Suppressor macrophage treated with lipopolysaccharide for 1 hour (primary cell): ENCODE measurements at regions not wholly inside any gene's neighbourhood (a gene's known extent, or its start where the extent isn't known, plus 50 kb on each side); places are given as distances from the start of the nearest gene placed in this dataset.

Source experiments
- DNase-seq, 3 donors: peaks; one replicate each; pipeline ENCODE4 v3.0.0-alpha.2; 2020 to 2022

DNA sequence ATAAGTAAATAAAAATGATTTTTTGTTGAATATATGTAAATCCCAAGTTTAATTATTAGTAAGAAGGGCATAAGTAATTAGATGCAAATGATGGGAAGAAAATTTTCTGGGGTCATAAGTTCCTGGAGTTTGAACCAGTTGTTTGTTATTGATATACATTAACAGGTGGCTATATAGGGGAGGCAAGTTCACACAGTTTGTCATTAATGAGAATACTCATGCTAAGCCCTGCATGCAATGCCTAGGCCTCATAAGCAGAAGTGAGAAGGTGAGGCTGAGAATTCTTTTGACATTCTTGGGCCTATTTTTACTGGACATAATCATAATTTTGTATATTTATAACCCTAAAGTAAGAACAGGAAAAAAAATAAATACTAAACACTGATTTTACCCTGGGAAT is 1210.7 kb upstream of the PCDH9 start:
- DNase-seq = no peak

DNA sequence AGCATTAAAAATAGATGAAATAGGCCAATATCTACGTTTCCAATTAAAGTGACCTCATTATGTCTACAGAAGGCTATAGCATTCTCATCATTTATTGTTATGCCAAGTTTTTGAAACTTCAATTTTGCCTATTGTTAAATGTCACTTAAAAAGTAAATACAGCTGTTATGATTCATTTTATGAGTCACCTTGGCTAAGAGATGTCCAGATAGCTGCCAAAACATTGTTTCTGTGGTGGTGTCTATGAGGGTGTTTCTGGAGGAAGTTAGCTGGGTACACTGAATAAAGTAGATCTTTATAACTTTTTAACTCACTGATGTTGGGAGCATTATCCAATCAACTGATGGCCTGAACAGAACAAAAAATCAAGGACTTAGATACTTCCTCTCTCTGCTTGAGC is 1209.7 kb upstream of the PCDH9 start:
- no peak for DNase-seq

DNA sequence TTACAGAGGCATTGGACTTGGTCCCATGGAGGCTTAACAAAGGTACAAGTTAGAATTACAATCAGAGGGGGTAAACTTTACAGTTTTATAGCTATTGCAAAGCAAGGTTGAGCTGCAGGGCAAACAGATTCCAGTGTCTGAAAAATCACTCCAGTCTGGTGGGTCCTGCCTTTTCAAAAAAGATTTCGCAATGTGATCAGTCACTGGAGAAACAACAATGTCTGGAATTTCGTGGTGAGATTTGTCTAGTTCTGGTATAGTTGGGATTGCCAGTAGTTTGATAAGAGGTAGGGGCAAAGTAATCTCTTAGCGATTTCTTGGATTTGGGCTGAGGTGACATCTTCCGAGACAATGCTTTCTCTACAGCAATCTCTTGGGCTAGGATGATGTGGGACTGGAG is 1198.2 kb upstream of the PCDH9 start:
- DNase-seq = no peak

DNA sequence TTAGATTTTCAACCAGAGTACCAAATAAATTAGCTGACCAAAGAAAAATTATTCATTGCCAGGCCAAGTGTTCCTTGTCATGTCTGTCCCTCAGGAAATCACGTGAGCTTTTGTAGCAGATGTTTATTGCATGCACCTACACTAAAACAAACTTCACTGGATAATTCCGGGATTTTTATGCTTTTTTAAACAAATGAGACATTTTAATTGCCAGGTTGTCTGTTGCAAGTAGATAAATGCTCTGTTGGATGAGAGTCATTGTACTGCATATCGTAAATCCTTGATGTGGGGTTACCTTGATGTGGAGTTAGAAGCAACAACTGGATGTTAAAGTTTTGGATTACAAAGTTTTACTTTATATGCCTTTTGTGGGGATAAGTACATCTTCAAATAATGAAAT is 1187.7 kb upstream of the PCDH9 start:
- DNase-seq = no peak

DNA sequence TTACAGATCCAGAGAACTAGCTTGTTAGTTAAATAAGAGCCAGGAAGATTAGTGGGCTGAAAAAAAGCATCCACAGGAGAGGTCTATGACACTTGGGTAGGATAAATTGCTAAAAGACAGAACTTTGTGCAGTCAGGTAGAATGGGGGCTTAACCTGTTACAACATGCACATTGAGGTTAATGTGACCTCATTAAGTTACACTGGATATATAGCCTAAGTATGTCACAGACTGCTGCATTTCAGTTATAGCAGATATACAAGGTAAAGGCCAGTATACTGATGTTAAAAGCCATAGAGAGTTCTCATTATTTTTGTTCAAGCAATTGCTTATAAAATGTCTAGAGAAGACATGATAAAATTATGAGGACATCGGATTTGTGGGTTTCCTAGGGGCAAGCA is 1179.9 kb upstream of the PCDH9 start:
- DNase-seq = no peak

DNA sequence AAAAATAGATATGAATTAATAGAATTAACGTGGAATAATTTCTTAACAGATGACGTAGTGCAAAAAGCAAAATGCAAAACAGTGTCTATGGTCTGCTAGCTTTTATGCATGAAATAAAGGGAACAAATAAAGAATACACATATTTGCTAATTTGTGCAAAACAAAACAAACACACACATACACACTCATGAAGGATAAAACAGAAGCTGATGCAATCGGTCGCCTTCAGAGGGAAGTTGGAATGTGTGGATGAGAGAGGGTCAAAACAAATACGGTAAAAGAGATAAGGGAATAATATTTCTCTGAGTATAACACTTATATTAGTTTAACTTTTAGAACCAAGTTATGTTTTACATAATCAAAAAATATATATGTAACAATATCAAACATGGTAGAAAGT is 1160.9 kb upstream of the PCDH9 start:
- peak in 1 of 3 donors; percentile 3 for DNase-seq

DNA sequence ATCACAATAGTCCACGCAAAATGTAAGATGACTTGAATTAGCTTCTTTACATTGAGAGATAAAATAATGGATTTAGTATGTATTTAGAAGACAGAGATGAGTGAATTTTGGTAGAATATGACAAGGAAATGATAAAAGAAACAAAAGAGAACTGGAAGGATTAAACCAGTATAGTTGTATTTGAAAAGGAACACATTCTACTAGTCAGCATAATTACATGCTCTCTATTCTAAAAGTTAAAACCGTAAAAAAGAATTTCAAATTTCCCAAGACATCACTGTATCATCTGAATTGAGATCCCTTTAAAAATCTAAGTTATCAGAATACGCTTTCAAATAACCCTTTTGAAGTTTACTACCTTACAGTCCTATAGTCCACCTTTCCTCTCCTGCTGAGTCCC is 1156.7 kb upstream of the PCDH9 start:
- DNase-seq = no peak

DNA sequence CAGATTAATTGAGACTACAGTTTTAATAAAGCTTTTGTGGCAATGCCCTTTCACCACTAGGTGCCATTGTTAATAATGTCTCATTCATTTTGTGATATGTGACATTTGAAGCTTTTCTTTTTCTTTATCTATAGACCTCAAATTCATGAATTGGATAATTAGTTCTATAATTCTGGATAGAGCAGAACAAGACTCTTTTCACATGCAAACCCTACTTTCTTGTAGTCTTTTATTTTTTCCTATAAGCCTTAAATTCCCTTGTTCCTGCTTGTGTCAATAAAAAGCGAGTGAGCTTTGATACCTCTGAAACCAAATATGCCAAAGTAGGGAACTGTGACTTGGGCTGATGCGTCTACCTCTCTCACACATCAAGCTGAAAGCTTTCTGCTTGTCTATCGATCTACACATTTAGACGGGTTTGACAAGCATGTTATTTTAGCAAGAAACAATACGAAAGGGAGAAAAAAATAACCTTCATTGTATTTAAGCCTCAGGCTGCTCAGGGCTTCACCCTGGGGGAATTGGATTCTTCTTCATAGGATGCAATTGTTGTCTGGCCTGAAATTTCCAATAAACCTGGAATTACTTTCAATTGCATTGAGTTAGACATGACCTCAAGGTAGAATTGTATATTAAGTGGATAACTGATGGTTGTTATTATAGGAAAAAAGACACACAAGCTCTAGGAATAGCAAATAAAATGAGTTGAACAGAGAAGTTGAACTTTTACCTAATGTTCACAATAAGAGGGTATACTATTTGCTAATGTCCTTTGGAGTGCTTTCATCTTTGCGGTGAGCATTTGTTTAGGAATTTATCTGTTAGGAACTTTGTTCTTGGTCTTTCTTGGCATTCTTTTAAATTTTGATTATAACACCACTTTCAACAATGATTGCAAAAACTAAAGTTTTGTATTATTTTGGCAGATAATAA is 1150.2 kb upstream of the PCDH9 start:
- DNase-seq = no peak

DNA sequence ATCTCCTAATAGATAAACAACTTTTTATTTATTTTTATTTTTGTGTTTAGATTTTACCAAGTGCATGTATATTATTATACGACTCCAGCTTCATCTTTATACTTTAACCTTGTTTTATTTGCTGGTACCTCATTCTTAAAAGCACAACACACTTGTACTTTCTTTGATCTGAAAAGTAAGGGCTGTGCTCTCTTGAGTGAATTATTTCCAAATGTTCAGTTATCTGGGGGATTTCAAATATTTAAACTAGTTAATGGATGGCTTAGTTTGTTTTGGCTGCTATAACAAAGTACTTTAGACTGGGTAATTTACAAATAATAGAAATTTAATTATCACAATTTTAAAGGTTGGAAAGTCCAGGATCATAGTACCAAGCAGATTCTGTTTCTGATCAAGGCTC is 1148.2 kb upstream of the PCDH9 start:
- DNase-seq = no peak

DNA sequence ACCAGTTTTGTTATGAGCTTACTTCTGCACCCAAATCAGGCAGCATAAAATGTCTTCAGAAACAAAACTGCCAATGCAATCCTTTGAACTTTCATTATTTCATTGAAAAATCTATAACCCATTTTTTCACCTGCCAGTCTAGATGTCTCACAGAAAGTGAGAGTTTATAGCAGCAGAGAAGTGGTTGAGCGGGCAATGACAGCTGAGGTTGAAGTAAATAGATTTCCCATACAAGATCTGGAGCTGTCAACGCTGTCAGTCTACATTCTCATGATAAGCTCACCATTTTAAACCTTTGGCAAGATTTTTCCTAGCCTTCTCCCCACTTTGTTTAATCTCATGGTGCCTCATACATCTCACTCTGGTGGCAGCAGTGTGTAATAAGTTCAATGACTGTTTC is 1144.9 kb upstream of the PCDH9 start:
- no peak for DNase-seq

DNA sequence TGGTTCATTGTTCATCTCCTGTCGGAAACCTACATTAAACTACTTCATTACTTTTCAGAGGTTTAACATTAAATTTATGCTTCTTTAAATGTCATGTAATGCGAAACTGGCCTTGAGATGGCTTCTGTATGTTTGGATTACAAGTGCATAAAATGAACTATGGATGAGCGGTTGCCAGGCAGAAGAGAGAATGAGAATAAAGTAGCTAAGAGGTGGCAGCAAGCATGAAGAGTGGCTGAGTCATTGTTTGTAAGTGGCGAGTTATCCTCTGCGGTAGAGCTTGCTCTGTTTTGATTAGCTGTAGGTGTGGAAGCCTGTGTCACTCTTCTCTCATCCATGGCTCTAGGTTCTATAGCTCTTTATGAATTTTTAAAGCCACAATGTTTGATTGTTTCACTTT is 1139.6 kb upstream of the PCDH9 start:
- no peak for DNase-seq

DNA sequence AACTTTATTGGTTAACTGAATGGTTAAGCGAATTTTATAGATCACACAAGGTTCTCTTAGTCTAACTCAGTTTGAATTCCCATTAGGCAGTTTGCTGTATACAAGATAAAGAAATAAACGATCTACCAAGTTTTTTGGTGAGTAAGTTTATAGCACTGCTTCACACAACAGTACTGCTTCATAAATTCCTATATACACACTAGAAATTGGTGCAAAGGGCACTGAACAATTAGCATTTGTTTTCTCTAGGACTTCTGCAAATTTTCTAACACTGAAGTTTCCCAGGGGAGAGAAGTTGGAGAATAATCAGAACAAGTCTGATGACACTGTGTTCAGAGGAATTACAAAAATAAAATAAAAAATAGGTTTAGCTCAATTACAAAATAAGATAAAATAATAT is 1138.8 kb upstream of the PCDH9 start:
- DNase-seq = no peak

DNA sequence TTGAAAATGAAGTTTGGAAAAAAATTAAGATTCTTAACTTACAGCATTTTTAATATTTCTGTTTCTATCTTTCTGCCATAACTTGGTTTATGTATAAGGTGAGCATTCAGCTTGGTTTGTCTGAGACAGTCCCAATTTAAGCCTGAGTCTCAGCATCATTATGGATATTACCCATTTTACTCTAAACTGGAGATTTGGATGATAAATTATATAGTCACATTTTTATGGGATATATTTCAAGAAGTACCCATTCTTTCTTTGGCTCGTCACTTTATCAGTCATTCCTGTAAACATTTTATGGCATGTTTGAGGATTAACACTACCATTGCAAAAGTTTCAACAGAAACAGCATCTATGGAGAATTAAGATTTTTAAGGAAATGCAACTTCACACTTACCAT is 1129.0 kb upstream of the PCDH9 start:
- no peak for DNase-seq

DNA sequence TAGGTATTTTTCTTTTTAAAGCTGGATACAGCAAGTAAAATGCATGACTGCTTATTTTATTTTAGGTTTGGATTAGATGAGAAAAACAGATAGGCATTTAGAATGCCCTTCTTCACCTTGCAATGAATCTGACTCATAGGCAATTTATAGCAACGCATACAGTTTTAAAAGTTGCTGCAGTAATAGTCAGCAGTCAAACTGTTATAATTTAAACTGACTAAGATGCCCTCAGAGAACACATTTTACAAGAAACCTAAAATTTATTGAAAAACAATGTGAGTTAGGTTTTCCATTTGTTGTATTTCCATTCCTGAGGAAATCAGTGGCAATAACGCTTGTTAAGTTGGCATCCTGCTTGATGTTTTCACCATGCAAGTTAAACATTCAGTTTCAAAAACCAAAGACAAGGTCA is 1128.2 kb upstream of the PCDH9 start:
- no peak for DNase-seq

DNA sequence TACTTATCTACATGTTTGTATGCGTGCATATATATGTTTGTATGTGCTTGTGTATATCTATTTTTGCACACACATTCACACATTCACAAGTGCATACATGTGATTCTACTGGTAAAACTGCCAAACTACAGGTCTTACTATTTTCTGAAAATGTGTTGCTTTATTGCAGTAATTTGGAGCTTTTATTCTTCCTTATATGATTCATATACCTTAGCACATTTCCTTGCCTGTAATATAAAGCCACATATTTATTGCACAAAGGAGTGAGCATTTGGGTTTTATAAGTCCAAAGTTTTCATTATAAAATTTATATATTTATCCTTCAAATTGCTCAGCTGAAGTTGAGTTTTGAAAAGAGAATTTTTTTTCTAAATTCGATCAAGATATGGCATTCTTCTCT is 1120.4 kb upstream of the PCDH9 start:
- DNase-seq = no peak

DNA sequence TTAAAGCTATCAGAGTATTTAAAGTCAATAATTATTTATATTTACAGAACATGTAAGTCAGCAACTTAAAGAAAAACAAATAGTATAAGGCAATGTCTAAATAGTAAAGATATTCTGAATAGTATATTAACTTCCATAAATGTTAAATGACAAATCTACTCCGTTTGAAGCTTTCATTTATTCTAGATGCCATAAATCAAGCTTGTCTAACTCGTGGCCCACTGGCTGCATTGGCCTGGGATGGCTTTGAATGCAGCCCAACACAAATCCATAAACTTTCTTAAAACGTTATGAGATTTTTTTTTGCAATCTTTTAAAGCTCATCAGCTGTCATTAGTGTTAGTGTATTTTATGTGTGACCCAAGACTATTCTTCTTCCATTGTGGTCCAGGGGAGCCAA is 1117.1 kb upstream of the PCDH9 start:
- no peak for DNase-seq

DNA sequence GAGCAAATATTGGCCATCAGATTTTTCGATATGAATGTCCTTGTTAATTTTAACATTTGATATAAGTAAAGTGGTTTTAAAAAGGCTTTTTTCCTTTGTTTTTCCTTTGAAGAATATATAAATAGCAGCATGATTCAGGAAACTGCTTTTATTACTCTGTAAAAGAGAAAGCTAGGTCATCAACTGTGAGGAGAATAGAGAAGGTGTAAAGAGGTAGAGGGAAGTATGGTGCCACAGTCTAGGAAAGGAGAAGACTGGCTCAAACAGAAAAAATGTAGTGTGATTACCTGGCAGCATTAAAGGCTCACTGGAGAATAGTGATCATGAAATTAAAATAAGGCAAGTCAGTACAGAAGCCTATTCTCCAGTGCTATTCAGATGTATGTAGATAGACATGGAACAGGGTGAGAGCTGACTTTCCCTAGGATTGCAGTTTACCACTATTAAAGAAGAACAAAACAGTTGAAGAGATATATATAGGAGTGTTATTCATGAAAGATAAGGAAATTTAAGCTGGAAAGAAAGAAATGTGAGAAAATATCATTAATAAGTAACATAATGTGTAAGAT is 1115.9 kb upstream of the PCDH9 start:
- no peak for DNase-seq

DNA sequence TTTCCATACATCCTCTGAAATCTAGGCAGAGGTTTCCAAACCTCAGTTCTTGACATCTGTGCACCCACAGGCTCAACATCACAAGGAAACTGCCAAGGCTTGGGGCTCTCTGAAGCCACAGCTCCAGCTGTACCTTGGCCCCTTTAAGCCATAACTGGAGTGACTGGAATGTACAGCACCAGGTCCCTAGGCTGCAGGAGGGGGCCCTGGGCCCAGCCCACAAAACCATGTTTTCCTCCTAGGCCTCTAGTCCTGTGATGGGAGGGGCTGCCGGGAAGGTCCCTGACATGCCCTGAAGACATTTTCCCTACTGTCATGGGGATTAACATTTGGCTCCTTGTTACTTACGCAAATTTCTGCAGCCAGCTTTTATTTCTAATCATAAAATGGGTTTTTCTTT is 1093.0 kb upstream of the PCDH9 start:
- no peak for DNase-seq

DNA sequence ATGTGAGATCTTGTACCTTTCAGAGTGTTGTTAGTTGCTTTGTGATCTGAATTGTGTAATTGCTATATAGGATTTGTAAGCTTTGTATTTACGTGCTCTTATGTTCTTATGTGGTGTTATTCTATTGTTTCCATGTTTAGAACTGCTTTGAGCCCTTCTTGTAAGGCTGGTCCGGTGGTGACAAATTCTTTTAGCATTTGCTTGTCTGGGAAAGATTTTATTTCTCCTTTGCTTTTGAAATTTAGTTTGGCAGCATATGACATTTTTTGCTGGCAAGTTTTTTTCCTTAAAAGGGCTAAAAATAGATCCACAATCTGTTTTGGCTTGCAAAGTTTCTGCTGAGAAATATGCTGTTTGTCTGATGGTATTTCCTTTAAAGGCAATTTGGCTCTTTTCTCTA is 1089.2 kb upstream of the PCDH9 start:
- DNase-seq = no peak

DNA sequence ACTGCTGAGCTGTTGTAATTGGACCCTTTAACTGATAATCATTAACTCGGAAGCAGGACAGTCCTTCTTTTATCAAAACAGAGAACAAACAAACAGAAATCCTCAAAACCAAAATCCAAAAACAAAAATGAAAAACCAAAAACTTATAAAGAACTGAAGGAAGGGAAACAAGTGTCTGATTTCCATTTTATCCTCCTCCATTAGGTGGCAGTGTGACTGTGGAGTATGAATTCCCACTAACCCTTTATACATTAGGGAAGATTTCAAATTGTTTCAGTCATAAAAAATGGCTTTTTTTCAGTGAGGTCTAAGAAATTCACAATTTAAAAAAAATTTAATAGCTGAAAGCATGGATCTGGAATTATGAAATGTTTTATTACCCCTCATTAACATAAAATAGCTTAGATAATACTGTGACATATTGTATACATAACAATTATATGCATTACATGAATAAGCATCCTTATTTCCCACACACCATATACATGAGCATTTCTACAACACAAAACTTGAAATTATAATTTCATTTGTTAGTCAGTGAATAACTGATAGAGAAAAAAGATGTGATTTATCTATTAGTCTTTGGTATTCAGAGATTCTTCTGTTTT is 1074.3 kb upstream of the PCDH9 start:
- DNase-seq = peak in 2 of 3 donors; percentile 6 to 8

DNA sequence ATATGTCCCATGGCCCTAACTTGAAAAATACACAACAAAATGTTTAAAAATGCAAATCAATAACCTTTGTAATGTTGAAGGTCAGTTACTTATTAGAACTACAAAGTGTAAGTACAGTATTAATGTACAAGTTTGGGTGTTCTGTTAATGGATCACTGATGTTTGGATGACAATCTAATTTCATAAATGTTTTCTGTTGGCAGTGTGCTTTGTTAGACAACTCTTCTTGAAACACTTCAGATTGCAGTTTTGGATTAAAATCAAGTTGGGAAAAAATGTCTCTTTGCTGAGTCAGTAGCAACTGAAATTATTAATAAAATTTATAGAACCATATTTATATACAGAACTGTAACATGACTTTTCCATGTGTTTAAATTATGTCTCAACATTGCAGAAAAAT is 1063.5 kb upstream of the PCDH9 start:
- DNase-seq = no peak

DNA sequence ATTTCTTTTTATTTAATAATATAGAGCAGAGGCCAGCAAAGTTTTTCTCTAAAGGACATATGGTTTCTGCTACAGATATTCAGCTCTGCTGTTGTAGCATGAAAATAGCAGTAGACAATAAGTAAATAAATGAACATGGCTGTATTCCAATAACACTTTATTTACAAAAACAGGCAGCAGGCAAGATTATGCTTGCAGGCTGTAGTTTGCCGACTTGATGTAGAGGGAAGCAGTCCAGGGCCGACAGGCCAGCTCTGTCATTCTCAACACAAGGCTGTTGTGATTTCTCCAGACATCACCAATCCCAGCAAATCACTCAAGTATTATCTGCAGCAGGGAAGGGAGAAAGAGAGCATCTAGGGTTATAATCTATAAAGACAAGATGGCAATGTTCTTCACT is 1062.5 kb upstream of the PCDH9 start:
- no peak for DNase-seq

DNA sequence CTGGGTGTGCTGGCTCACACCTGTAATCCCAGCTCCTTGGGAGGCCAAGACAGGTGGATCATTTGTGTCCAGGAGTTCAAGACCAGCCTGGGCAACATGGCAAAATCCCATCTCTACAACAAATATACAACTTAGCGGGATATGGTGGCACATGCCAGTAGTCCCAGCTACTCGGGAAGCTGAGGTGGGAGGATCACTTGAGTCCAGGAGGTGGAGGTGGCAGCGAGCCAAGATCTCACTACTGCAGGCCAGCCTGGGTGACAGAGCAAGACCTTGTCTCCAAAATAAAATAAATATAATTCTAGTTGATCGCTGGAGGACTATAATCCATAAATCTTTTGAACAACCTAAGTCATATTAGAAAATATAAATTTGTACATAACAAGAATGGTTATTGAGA is 1061.5 kb upstream of the PCDH9 start:
- DNase-seq = no peak

DNA sequence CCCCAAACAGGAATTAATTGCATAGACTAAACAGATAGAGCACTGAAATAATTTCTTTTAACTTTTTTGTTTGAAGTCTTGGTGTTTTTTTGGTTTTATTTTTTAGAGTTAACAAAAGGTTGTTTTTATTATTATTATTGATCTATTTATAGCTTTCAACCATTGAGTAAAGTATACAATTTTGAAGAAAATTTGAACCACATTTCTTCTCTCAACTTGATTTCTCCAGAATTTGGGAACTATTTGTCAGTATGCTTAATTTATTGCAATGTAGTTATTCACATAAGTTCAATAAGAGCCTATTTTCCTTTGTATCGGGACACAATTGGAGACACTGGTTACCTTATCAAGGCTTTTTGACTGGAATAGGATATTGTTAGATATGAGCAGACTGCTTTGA is 1045.6 kb upstream of the PCDH9 start:
- no peak for DNase-seq
